ENCODE measurements at regions not wholly inside any gene's neighbourhood (a gene's known extent, or its start where the extent isn't known, plus 50 kb on each side); places are given as distances from the start of the nearest gene placed in this dataset.

GRCh38 chr5:96566833-96567587, 95.2 kb upstream of the CAST start:
- no peaks in the 10 kb centered on the region for H3K36me3 ChIP-seq (ENCODE audit: control insufficient read depth in 1 of 2, insufficient read depth in 2 of 2, low read length in 2 of 2)
- H3K9ac ChIP-seq (ENCODE audit: low read length): no peak overlapping the region
- no peak overlapping the region for H3K4ac ChIP-seq (ENCODE audit: low read depth, low read length)
- no peak overlapping the region for H2AK5ac ChIP-seq (ENCODE audit: low read length)
- no peak for DNase-seq
- no peak overlapping the region for H4K91ac ChIP-seq (ENCODE audit: low read depth, low read length)
- H2BK120ac ChIP-seq (ENCODE audit: insufficient read depth, low read length, poor library complexity): no peak overlapping the region
- no peak overlapping the region for H3K4me2 ChIP-seq (ENCODE audit: low read length)
- no peak overlapping the region for H4K8ac ChIP-seq (ENCODE audit: low read depth, low read length)
- no peak overlapping the region for H3K23ac ChIP-seq (ENCODE audit: low read length)
- no peaks in the 10 kb centered on the region for H3K79me1 ChIP-seq (ENCODE audit: low read length)
- no peak overlapping the region for H3K14ac ChIP-seq (ENCODE audit: low read length)
- no peaks in the 10 kb centered on the region for H3K27me3 ChIP-seq (ENCODE audit: insufficient read depth, low read length)
- no peaks in the 10 kb centered on the region for H3K9me3 ChIP-seq (ENCODE audit: insufficient read depth, low read depth, low read length)
- no peak overlapping the region for H2BK12ac ChIP-seq (ENCODE audit: low read length)
- H3K4me3 ChIP-seq (ENCODE audit: low read depth, low read length): no peak overlapping the region
- H3K4me1 ChIP-seq (ENCODE audit: control insufficient read depth in 1 of 2, insufficient read depth in 2 of 2, low read length in 2 of 2): peaks cover 0 to 2% of the 10 kb centered on the region in 2 experiments
- no peak overlapping the region for H4K12ac ChIP-seq (ENCODE audit: low read depth, low read length)
- no peak overlapping the region for H3K18ac ChIP-seq (ENCODE audit: low read length)
- no peaks in the 10 kb centered on the region for H3K79me2 ChIP-seq (ENCODE audit: control insufficient read depth, insufficient read depth, low read length, poor library complexity)
- WGBS (ENCODE audit: extremely low coverage, insufficient coverage, insufficient read length): no CpG with 5 or more reads among the region's 8 CpGs
- H2AFZ ChIP-seq (ENCODE audit: insufficient read depth, low read length, poor library complexity): no peak overlapping the region
- H2BK5ac ChIP-seq (ENCODE audit: low read depth, low read length, poor library complexity): no peak overlapping the region
- H3K27ac ChIP-seq (ENCODE audit: low read depth, low read length): no peak overlapping the region

GRCh38 chr5:96569332-96569731, 92.8 kb upstream of the CAST start:
- Histone ChIP-seq H2AFZ (ENCODE audit: insufficient read depth, low read length, poor library complexity) (no peak overlapping the region), H3K18ac (ENCODE audit: low read length) (no peak overlapping the region), H3K4me1 (ENCODE audit: control insufficient read depth in 1 of 2, insufficient read depth in 2 of 2, low read length in 2 of 2) (peaks cover 0 to 2% of the 10 kb centered on the region in 2 experiments), H3K9ac (ENCODE audit: low read length) (no peak overlapping the region), H2BK12ac (ENCODE audit: low read length) (no peak overlapping the region), H4K8ac (ENCODE audit: low read depth, low read length) (no peak overlapping the region), H3K4me2 (ENCODE audit: low read length) (no peak overlapping the region), H3K27ac (ENCODE audit: low read depth, low read length) (no peak overlapping the region), H2AK5ac (ENCODE audit: low read length) (no peak overlapping the region), H3K27me3 (ENCODE audit: insufficient read depth, low read length) (no peaks in the 10 kb centered on the region), H3K4me3 (ENCODE audit: low read depth, low read length) (no peak overlapping the region), H4K91ac (ENCODE audit: low read depth, low read length) (no peak overlapping the region), H3K23ac (ENCODE audit: low read length) (no peak overlapping the region), H2BK5ac (ENCODE audit: low read depth, low read length, poor library complexity) (no peak overlapping the region), H4K12ac (ENCODE audit: low read depth, low read length) (no peak overlapping the region), H3K79me2 (ENCODE audit: control insufficient read depth, insufficient read depth, low read length, poor library complexity) (no peaks in the 10 kb centered on the region), H3K79me1 (ENCODE audit: low read length) (no peaks in the 10 kb centered on the region), H3K14ac (ENCODE audit: low read length) (no peak overlapping the region), H3K36me3 (ENCODE audit: control insufficient read depth in 1 of 2, insufficient read depth in 2 of 2, low read length in 2 of 2) (no peaks in the 10 kb centered on the region), H2BK120ac (ENCODE audit: insufficient read depth, low read length, poor library complexity) (no peak overlapping the region), H3K4ac (ENCODE audit: low read depth, low read length) (no peak overlapping the region), H3K9me3 (ENCODE audit: insufficient read depth, low read depth, low read length) (no peaks in the 10 kb centered on the region)
- DNase-seq: no peak
- no CpG with 5 or more reads among the region's 4 CpGs for WGBS (ENCODE audit: extremely low coverage, insufficient coverage, insufficient read length)

- no peak overlapping the region for H2BK5ac ChIP-seq (ENCODE audit: low read depth, low read length, poor library complexity)
- H3K4ac ChIP-seq (ENCODE audit: low read depth, low read length): no peak overlapping the region
- no peaks in the 10 kb centered on the region for H3K27me3 ChIP-seq (ENCODE audit: insufficient read depth, low read length)
- H2AFZ ChIP-seq (ENCODE audit: insufficient read depth, low read length, poor library complexity): no peak overlapping the region
- H3K14ac ChIP-seq (ENCODE audit: low read length): no peak overlapping the region
- H2BK120ac ChIP-seq (ENCODE audit: insufficient read depth, low read length, poor library complexity): no peak overlapping the region
- no peaks in the 10 kb centered on the region for H3K79me1 ChIP-seq (ENCODE audit: low read length)
- no peak overlapping the region for H2BK12ac ChIP-seq (ENCODE audit: low read length)
- H4K91ac ChIP-seq (ENCODE audit: low read depth, low read length): no peak overlapping the region
- H3K4me1 ChIP-seq (ENCODE audit: control insufficient read depth in 1 of 2, insufficient read depth in 2 of 2, low read length in 2 of 2): peaks cover 0 to 2% of the 10 kb centered on the region in 2 experiments
- H3K18ac ChIP-seq (ENCODE audit: low read length): no peak overlapping the region
- H3K23ac ChIP-seq (ENCODE audit: low read length): no peak overlapping the region
- H3K79me2 ChIP-seq (ENCODE audit: control insufficient read depth, insufficient read depth, low read length, poor library complexity): no peaks in the 10 kb centered on the region
- H3K4me3 ChIP-seq (ENCODE audit: low read depth, low read length): no peak overlapping the region
- H3K9ac ChIP-seq (ENCODE audit: low read length): no peak overlapping the region
- no CpG with 5 or more reads among the region's 4 CpGs for WGBS (ENCODE audit: extremely low coverage, insufficient coverage, insufficient read length)
- no peak overlapping the region for H4K8ac ChIP-seq (ENCODE audit: low read depth, low read length)
- H2AK5ac ChIP-seq (ENCODE audit: low read length): no peak overlapping the region
- no peak overlapping the region for H4K12ac ChIP-seq (ENCODE audit: low read depth, low read length)
- no peaks in the 10 kb centered on the region for H3K36me3 ChIP-seq (ENCODE audit: control insufficient read depth in 1 of 2, insufficient read depth in 2 of 2, low read length in 2 of 2)
- no peak overlapping the region for H3K27ac ChIP-seq (ENCODE audit: low read depth, low read length)
- DNase-seq: no peak
- no peak overlapping the region for H3K4me2 ChIP-seq (ENCODE audit: low read length)
- no peaks in the 10 kb centered on the region for H3K9me3 ChIP-seq (ENCODE audit: insufficient read depth, low read depth, low read length)
These were observed 92.4 kb upstream of the CAST start for GRCh38 chr5:96569770-96570169.

GRCh38 chr5:96572864-96573512, 89.2 kb upstream of the CAST start:
- WGBS (ENCODE audit: extremely low coverage, insufficient coverage, insufficient read length): no CpG with 5 or more reads among the region's 5 CpGs

More at GRCh38 chr5:96572864-96573512, 89.2 kb upstream of the CAST start:
- Histone ChIP-seq H3K27ac (ENCODE audit: low read depth, low read length) (no peak overlapping the region), H3K9me3 (ENCODE audit: insufficient read depth, low read depth, low read length) (no peaks in the 10 kb centered on the region), H3K4ac (ENCODE audit: low read depth, low read length) (no peak overlapping the region), H3K23ac (ENCODE audit: low read length) (no peak overlapping the region), H2BK120ac (ENCODE audit: insufficient read depth, low read length, poor library complexity) (no peak overlapping the region), H3K36me3 (ENCODE audit: control insufficient read depth in 1 of 2, insufficient read depth in 2 of 2, low read length in 2 of 2) (no peaks in the 10 kb centered on the region), H3K9ac (ENCODE audit: low read length) (no peak overlapping the region), H3K4me1 (ENCODE audit: control insufficient read depth in 1 of 2, insufficient read depth in 2 of 2, low read length in 2 of 2) (no peaks in the 10 kb centered on the region), H4K12ac (ENCODE audit: low read depth, low read length) (no peak overlapping the region), H3K27me3 (ENCODE audit: insufficient read depth, low read length) (no peaks in the 10 kb centered on the region), H2AFZ (ENCODE audit: insufficient read depth, low read length, poor library complexity) (no peak overlapping the region), H3K18ac (ENCODE audit: low read length) (no peak overlapping the region), H3K79me1 (ENCODE audit: low read length) (no peaks in the 10 kb centered on the region), H2BK5ac (ENCODE audit: low read depth, low read length, poor library complexity) (no peak overlapping the region), H3K4me3 (ENCODE audit: low read depth, low read length) (no peak overlapping the region), H3K4me2 (ENCODE audit: low read length) (no peak overlapping the region), H3K79me2 (ENCODE audit: control insufficient read depth, insufficient read depth, low read length, poor library complexity) (no peaks in the 10 kb centered on the region), H2BK12ac (ENCODE audit: low read length) (no peak overlapping the region), H4K8ac (ENCODE audit: low read depth, low read length) (no peak overlapping the region), H3K14ac (ENCODE audit: low read length) (no peak overlapping the region), H2AK5ac (ENCODE audit: low read length) (no peak overlapping the region), H4K91ac (ENCODE audit: low read depth, low read length) (no peak overlapping the region)
- DNase-seq: no peak
